ENCODE measurements at regions not wholly inside any gene's neighbourhood (a gene's known extent, or its start where the extent isn't known, plus 50 kb on each side); places are given as distances from the start of the nearest gene placed in this dataset.

GRCh38 chr6:8829796-8830195 is 394.5 kb upstream of the SLC35B3 start:
- Histone ChIP-seq H3K27ac (ENCODE audit: low read depth in 1 of 2, low read length in 2 of 2) (peak overlapping the region in 1 of 2 donors; percentile 61), H3K9ac (ENCODE audit: insufficient read depth, low read length, poor library complexity, severe bottlenecking) (no peak overlapping the region), H3K4me1 (ENCODE audit: control insufficient read depth in 1 of 2, insufficient read depth in 2 of 2, low read length in 2 of 2) (peaks cover 33 to 35% of the 10 kb centered on the region in 2 donors), H2AFZ (ENCODE audit: insufficient read depth, low read depth, low read length, poor library complexity, severe bottlenecking) (peak overlapping the region; percentile 55), H3K79me2 (ENCODE audit: insufficient read depth, low read length) (no peaks in the 10 kb centered on the region), H4K20me1 (ENCODE audit: insufficient read depth, low read length) (no peaks in the 10 kb centered on the region), H3K4me3 (replicated peaks in 1 of 3; ENCODE audit: low read depth in 2 of 3, low read length in 3 of 3) (peak overlapping the region in 1 of 3 experiments; percentile 23), H3K9me3 (replicated peaks in 1 of 2; ENCODE audit: control insufficient read depth in 1 of 2, insufficient read depth in 1 of 2, low read length in 2 of 2) (no peaks in the 10 kb centered on the region), H3K36me3 (replicated peaks in 1 of 2; ENCODE audit: control insufficient read depth in 1 of 2, insufficient read depth in 2 of 2, low read length in 2 of 2) (no peaks in the 10 kb centered on the region), H3K4me2 (replicated peaks; ENCODE audit: extremely low read depth, low read length, poor library complexity, severe bottlenecking) (peak overlapping the region; percentile 17), H3K27me3 (ENCODE audit: control insufficient read depth in 2 of 2, insufficient read depth in 2 of 2, low read length in 2 of 2) (no peaks in the 10 kb centered on the region)
- H3K27me3 Mint-ChIP-seq (ENCODE audit: low read depth in 3 of 3) = peaks cover 0 to 2% (median 0%) of the 10 kb centered on the region in 3 donors
- H3K4me1 Mint-ChIP-seq = peaks cover 31% of the 10 kb centered on the region
- peak overlapping the region in 1 of 2 donors; percentile 77 for H3K4me3 Mint-ChIP-seq
- WGBS (ENCODE audit: insufficient coverage) = 2% methylated on average over 5 of the region's 5 CpGs
- TF ChIP-seq, protein P1, sequence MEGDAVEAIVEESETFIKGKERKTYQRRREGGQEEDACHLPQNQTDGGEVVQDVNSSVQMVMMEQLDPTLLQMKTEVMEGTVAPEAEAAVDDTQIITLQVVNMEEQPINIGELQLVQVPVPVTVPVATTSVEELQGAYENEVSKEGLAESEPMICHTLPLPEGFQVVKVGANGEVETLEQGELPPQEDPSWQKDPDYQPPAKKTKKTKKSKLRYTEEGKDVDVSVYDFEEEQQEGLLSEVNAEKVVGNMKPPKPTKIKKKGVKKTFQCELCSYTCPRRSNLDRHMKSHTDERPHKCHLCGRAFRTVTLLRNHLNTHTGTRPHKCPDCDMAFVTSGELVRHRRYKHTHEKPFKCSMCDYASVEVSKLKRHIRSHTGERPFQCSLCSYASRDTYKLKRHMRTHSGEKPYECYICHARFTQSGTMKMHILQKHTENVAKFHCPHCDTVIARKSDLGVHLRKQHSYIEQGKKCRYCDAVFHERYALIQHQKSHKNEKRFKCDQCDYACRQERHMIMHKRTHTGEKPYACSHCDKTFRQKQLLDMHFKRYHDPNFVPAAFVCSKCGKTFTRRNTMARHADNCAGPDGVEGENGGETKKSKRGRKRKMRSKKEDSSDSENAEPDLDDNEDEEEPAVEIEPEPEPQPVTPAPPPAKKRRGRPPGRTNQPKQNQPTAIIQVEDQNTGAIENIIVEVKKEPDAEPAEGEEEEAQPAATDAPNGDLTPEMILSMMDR (IDR thresholded peaks at IDR 0.05) = no peak
- peak overlapping the region; percentile 16 to 82 (median 40) for H3K27ac Mint-ChIP-seq
- peaks cover 0 to 8% (median 2%) of the 10 kb centered on the region in 7 donors for H3K9me3 Mint-ChIP-seq
- DNase-seq = peak; percentile 16 to 27 (median 25)
- intact Hi-C loops (cut with micrococcal nuclease) = no loop called here
- H3K36me3 Mint-ChIP-seq = no peaks in the 10 kb centered on the region

GRCh38 chr6:8829296-8829695 is 394.0 kb upstream of the SLC35B3 start:
- Histone ChIP-seq H3K9me3 (replicated peaks in 1 of 2; ENCODE audit: control insufficient read depth in 1 of 2, insufficient read depth in 1 of 2, low read length in 2 of 2) (no peaks in the 10 kb centered on the region), H3K36me3 (replicated peaks in 1 of 2; ENCODE audit: control insufficient read depth in 1 of 2, insufficient read depth in 2 of 2, low read length in 2 of 2) (no peaks in the 10 kb centered on the region), H3K27me3 (ENCODE audit: control insufficient read depth in 2 of 2, insufficient read depth in 2 of 2, low read length in 2 of 2) (no peaks in the 10 kb centered on the region), H3K9ac (ENCODE audit: insufficient read depth, low read length, poor library complexity, severe bottlenecking) (no peak overlapping the region), H3K4me3 (replicated peaks in 1 of 3; ENCODE audit: low read depth in 2 of 3, low read length in 3 of 3) (peak overlapping the region in 1 of 3 experiments; percentile 23), H3K79me2 (ENCODE audit: insufficient read depth, low read length) (no peaks in the 10 kb centered on the region), H3K27ac (ENCODE audit: low read depth in 1 of 2, low read length in 2 of 2) (peak overlapping the region in 1 of 2 donors; percentile 61), H3K4me1 (ENCODE audit: control insufficient read depth in 1 of 2, insufficient read depth in 2 of 2, low read length in 2 of 2) (peaks cover 33 to 35% of the 10 kb centered on the region in 2 donors), H3K4me2 (replicated peaks; ENCODE audit: extremely low read depth, low read length, poor library complexity, severe bottlenecking) (no peak overlapping the region), H4K20me1 (ENCODE audit: insufficient read depth, low read length) (no peaks in the 10 kb centered on the region), H2AFZ (ENCODE audit: insufficient read depth, low read depth, low read length, poor library complexity, severe bottlenecking) (peak overlapping the region; percentile 55)
- Mint-ChIP-seq H3K27ac (no peak overlapping the region), H3K4me3 (no peak overlapping the region), H3K4me1 (peaks cover 31% of the 10 kb centered on the region), H3K9me3 (peaks cover 0 to 8% (median 2%) of the 10 kb centered on the region in 7 donors), H3K36me3 (no peaks in the 10 kb centered on the region), H3K27me3 (ENCODE audit: low read depth in 3 of 3) (peaks cover 0 to 2% (median 0%) of the 10 kb centered on the region in 3 donors)
- TF ChIP-seq, protein P1 (IDR thresholded peaks at IDR 0.05) = no peak
- no peak for DNase-seq
- intact Hi-C loops (cut with micrococcal nuclease) = no loop called here
- WGBS (ENCODE audit: insufficient coverage) = 92% methylated on average over 1 of the region's 4 CpGs
